ENCODE measurements at regions not wholly inside any gene's neighbourhood (a gene's known extent, or its start where the extent isn't known, plus 50 kb on each side); places are given as distances from the start of the nearest gene placed in this dataset.
A peak's percentile ranks its signal among the peaks of the same experiment; 100 is the strongest.

DNA sequence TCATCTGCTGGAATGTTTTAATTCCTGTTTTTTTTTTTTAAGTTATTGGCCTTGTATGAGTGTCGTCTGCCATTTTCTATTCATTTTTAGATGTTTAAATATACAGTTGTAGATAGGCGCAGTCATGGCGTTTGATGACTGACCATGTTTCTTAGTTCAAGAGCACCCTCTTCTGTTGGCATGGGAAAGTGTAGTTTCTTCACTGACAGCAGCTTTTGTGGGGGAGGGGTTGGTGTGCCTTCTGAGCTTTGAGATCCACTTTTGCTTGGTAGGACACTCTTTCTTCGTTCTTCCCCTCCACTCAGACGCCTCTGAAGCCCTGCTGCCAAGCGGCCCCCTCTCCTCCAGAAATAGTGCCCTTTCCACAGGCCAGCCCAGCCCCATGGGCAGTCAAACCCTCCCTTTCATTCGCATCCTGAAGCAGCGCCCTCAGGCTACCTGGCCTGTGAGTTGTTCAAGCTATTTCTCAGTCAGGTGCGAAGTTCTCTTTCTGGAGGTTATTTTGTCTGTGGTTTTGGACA is 492.0 kb downstream of the TNS1 start (continued):
- TF ChIP-seq E4F1 (IDR thresholded peaks at IDR 0.05; ENCODE audit: borderline replicate concordance, partially characterized antibody) (no peak), RAD21 (IDR thresholded peaks at IDR 0.05; ENCODE audit: insufficient read depth, low read depth, low read length) (peak; percentile 97), TCF3 (IDR thresholded peaks at IDR 0.05; ENCODE audit: borderline replicate concordance, insufficient read depth, low read depth, low read length) (no peak), FOS (IDR thresholded peaks at IDR 0.05; ENCODE audit: borderline replicate concordance, extremely low read depth, insufficient read length) (no peak), FOXM1 (IDR thresholded peaks at IDR 0.05; ENCODE audit: low read depth, low read length) (0 out of 2 replicates have a peak, but pooled peaks have one; percentile 60), CBFB (IDR thresholded peaks at IDR 0.05; ENCODE audit: low read depth) (no peak), ATF7 (IDR thresholded peaks at IDR 0.05; ENCODE audit: low read depth) (no peak), IKZF1 (conservative IDR thresholded peaks at IDR 0.05) (no peak), IRF5 (IDR thresholded peaks at IDR 0.05; ENCODE audit: borderline replicate concordance) (no peak), PAX8 (IDR thresholded peaks at IDR 0.05) (no peak), YY1 (IDR thresholded peaks at IDR 0.05; ENCODE audit: low read depth, low read length) (peak; percentile 92), BRCA1 (IDR thresholded peaks at IDR 0.05; ENCODE audit: low read depth, low read length) (no peak), ASH2L (IDR thresholded peaks at IDR 0.05; ENCODE audit: borderline replicate concordance, low read depth) (no peak), CEBPB (IDR thresholded peaks at IDR 0.05; ENCODE audit: borderline replicate concordance in 1 of 2, low read depth in 2 of 2, low read length in 2 of 2) (no peak), SMC3 (IDR thresholded peaks at IDR 0.05; ENCODE audit: borderline replicate concordance, low read length) (peak; percentile 92), MYB (IDR thresholded peaks at IDR 0.05; ENCODE audit: borderline replicate concordance, low read depth, low read length) (no peak), NR2C1 (IDR thresholded peaks at IDR 0.05) (no peak), NRF1 (conservative IDR thresholded peaks at IDR 0.05; ENCODE audit: low read depth, low read length) (no peak), CHD1 (IDR thresholded peaks at IDR 0.05; ENCODE audit: low read depth, low read length) (no peak), RCOR1 (conservative IDR thresholded peaks at IDR 0.05; ENCODE audit: low read depth, low read length) (no peak), RBBP5 (conservative IDR thresholded peaks at IDR 0.05) (no peak), KDM1A (IDR thresholded peaks at IDR 0.05; ENCODE audit: borderline replicate concordance) (no peak), HDAC6 (IDR thresholded peaks at IDR 0.05; ENCODE audit: unreplicated experiment) (no peak), NR2F1 (conservative IDR thresholded peaks at IDR 0.05) (no peak), ESRRA (IDR thresholded peaks at IDR 0.05; ENCODE audit: low read length) (no peak)
- TF ChIP-seq, protein P1, sequence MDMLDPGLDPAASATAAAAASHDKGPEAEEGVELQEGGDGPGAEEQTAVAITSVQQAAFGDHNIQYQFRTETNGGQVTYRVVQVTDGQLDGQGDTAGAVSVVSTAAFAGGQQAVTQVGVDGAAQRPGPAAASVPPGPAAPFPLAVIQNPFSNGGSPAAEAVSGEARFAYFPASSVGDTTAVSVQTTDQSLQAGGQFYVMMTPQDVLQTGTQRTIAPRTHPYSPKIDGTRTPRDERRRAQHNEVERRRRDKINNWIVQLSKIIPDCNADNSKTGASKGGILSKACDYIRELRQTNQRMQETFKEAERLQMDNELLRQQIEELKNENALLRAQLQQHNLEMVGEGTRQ (IDR thresholded peaks at IDR 0.05; ENCODE audit: borderline replicate concordance, low read depth, low read length), result no peak

All from GM12878 (cell line).